GM21447 (cell line): ENCODE measurements at regions not wholly inside any gene's neighbourhood (a gene's known extent, or its start where the extent isn't known, plus 50 kb on each side); places are given as distances from the start of the nearest gene placed in this dataset.

Source experiments
- ATAC-seq: cut with Tn5 transposase; IDR thresholded peaks from one replicate; pipeline ENCODE4 v1.9.1; 2021; ENCODE audit not compliant: unreplicated experiment

- ATAC-seq, result no peak
Observed at GRCh38 chr15:36371509-36371908, 207.9 kb upstream of the CDIN1 start.

GRCh38 chr15:36372968-36373367, 206.5 kb upstream of the CDIN1 start:
- ATAC-seq, result no peak

GRCh38 chr15:36373550-36373949, 205.9 kb upstream of the CDIN1 start:
- ATAC-seq, result no peak

GRCh38 chr15:36389107-36389506, 190.3 kb upstream of the CDIN1 start:
- ATAC-seq, result no peak

GRCh38 chr15:36390491-36390890, 188.9 kb upstream of the CDIN1 start:
- no peak for ATAC-seq

GRCh38 chr15:36392676-36393266, 186.7 kb upstream of the CDIN1 start:
- ATAC-seq, result no peak

GRCh38 chr15:36398212-36398611, 181.2 kb upstream of the CDIN1 start:
- ATAC-seq, result no peak

GRCh38 chr15:36399276-36399675, 180.2 kb upstream of the CDIN1 start:
- ATAC-seq, result no peak

GRCh38 chr15:36400936-36401585, 178.4 kb upstream of the CDIN1 start:
- ATAC-seq, result no peak

- no peak for ATAC-seq
Observed at GRCh38 chr15:36401586-36401966, 177.8 kb upstream of the CDIN1 start.

- ATAC-seq, result no peak
Observed at GRCh38 chr15:36403351-36403750, 176.1 kb upstream of the CDIN1 start.

GRCh38 chr15:36406366-36406765, 173.1 kb upstream of the CDIN1 start:
- ATAC-seq, result no peak

GRCh38 chr15:36406911-36407310, 172.5 kb upstream of the CDIN1 start:
- ATAC-seq, result no peak

- no peak for ATAC-seq
Observed at GRCh38 chr15:36407647-36408046, 171.8 kb upstream of the CDIN1 start.

GRCh38 chr15:36409819-36410218, 169.6 kb upstream of the CDIN1 start:
- no peak for ATAC-seq

- ATAC-seq, result no peak
Observed at GRCh38 chr15:36414670-36415069, 164.8 kb upstream of the CDIN1 start.

GRCh38 chr15:36415643-36416042, 163.8 kb upstream of the CDIN1 start:
- ATAC-seq, result no peak

GRCh38 chr15:36422631-36423030, 156.8 kb upstream of the CDIN1 start:
- no peak for ATAC-seq

- no peak for ATAC-seq
Observed at GRCh38 chr15:36426691-36427090, 152.7 kb upstream of the CDIN1 start.

GRCh38 chr15:36428102-36428845, 151.2 kb upstream of the CDIN1 start:
- no peak for ATAC-seq

GRCh38 chr15:36429707-36430106, 149.7 kb upstream of the CDIN1 start:
- no peak for ATAC-seq

GRCh38 chr15:36430280-36430679, 149.1 kb upstream of the CDIN1 start:
- no peak for ATAC-seq
